H1 (cell line): ENCODE measurements at regions not wholly inside any gene's neighbourhood (a gene's known extent, or its start where the extent isn't known, plus 50 kb on each side); places are given as distances from the start of the nearest gene placed in this dataset.

ENCODE experiments used
- CTCF ChIA-PET: fragments of 300-600 bp; sonication (Branson Sonifier 250); formaldehyde crosslinking; loops from one replicate; lab custom pipeline; 2021; ENCODE audit not compliant: partially characterized antibody; lab: Charles Lee
- POLR2A ChIA-PET: fragments of 300-600 bp; sonication (Branson Sonifier 250); formaldehyde crosslinking; loops from one replicate; lab custom pipeline; 2021; ENCODE audit warnings: inconsistent platforms; ENCODE audit not compliant: partially characterized antibody; lab: Charles Lee
- DNase-seq, 2 experiments: peaks; one replicate each; pipeline versions ENCODE4 v3.0.0 to v3.0.0-alpha.2; 2010 to 2022; ENCODE audit warnings: low spot score in 2 of 2, low read depth in 1 of 2, mixed read lengths in 1 of 2
- FAIRE-seq: peaks from 2 replicates; lab custom pipeline; 2011; peaks lifted over from hg19 to GRCh38; lab: Jason Lieb, UNC
- H2AFZ ChIP-seq: 2 replicates; pipeline ENCODE4 v1.8.1; 2012; ENCODE audit warnings: low read length, inconsistent platforms
- H2AK5ac ChIP-seq: 2 replicates; pipeline ENCODE4 v1.6.1; 2013; ENCODE audit warnings: low read depth, low read length
- H2BK120ac ChIP-seq: replicated peaks from 2 replicates; pipeline ENCODE3; 2013; ENCODE audit warnings: low read depth, low read length, inconsistent platforms
- H2BK12ac ChIP-seq: 2 replicates; pipeline ENCODE4 v1.6.1; 2013; ENCODE audit warnings: low read depth, low read length
- H2BK15ac ChIP-seq: 2 replicates; pipeline ENCODE4 v1.6.1; 2013; ENCODE audit warnings: low read length
- H2BK20ac ChIP-seq: 2 replicates; pipeline ENCODE4 v1.6.1; 2013; ENCODE audit warnings: low read length
- H2BK5ac ChIP-seq: 2 replicates; pipeline ENCODE4 v1.6.1; 2013; ENCODE audit warnings: low read depth, low read length
- H3K14ac ChIP-seq: 2 replicates; pipeline ENCODE4 v1.6.1; 2013; ENCODE audit warnings: inconsistent platforms; ENCODE audit not compliant: insufficient read length
- H3K18ac ChIP-seq: 2 replicates; pipeline ENCODE4 v1.6.1; 2013; ENCODE audit warnings: low read length; ENCODE audit errors: extremely low read depth
- H3K23ac ChIP-seq: 2 replicates; pipeline ENCODE4 v1.6.1; 2013; ENCODE audit warnings: inconsistent platforms; ENCODE audit not compliant: insufficient read length
- H3K23me2 ChIP-seq: 2 replicates; pipeline ENCODE4 v1.6.1; 2013; ENCODE audit warnings: low read depth, low read length
- H3K27ac ChIP-seq: 2 replicates; pipeline ENCODE4 v1.6.1; 2011; ENCODE audit warnings: low read depth, low read length, inconsistent platforms
- H3K27me3 ChIP-seq, 4 experiments: replicated peaks in 1 of 4; 1 replicate in 1 of 4; 2 replicates in 3 of 4; pipeline versions ENCODE4 v1.6.1 to v1.8.1; 2011 to 2013; ENCODE audit warnings: low read length in 3 of 4, mild to moderate bottlenecking in 3 of 4, inconsistent platforms in 2 of 4, mixed read lengths in 2 of 4, moderate library complexity in 1 of 4; ENCODE audit not compliant: control insufficient read depth in 3 of 4, insufficient read depth in 3 of 4; ENCODE audit errors: extremely low read depth in 1 of 4
- H3K36me3 ChIP-seq, 4 experiments: 2 replicates each; pipeline versions ENCODE4 v1.6.1 to v1.8.1; 2011 to 2013; ENCODE audit warnings: mild to moderate bottlenecking in 4 of 4, low read length in 3 of 4, moderate library complexity in 2 of 4, control low read depth in 1 of 4, inconsistent platforms in 1 of 4; ENCODE audit not compliant: insufficient read depth in 4 of 4, control insufficient read depth in 2 of 4
- H3K4ac ChIP-seq: replicated peaks from 2 replicates; pipeline ENCODE3; 2013; ENCODE audit warnings: low read length, low read depth, mixed read lengths, inconsistent platforms; ENCODE audit not compliant: insufficient read length
- H3K4me1 ChIP-seq, 4 experiments: replicated peaks in 1 of 4; 1 replicate in 1 of 4; 2 replicates in 3 of 4; pipeline versions ENCODE4 v1.6.1 to v1.8.1; 2011 to 2013; ENCODE audit warnings: low read length in 3 of 4, inconsistent platforms in 2 of 4, mixed read lengths in 1 of 4; ENCODE audit not compliant: insufficient read depth in 4 of 4, control insufficient read depth in 3 of 4
- H3K4me2 ChIP-seq, 2 experiments: 2 replicates each; pipeline versions ENCODE4 v1.6.1 to v1.8.1; 2011 to 2013; ENCODE audit warnings: low read depth in 2 of 2, low read length in 2 of 2, control low read depth in 1 of 2, inconsistent platforms in 1 of 2, mild to moderate bottlenecking in 1 of 2; ENCODE audit not compliant: insufficient read depth in 1 of 2
- H3K4me3 ChIP-seq, 4 experiments: fragments of 200-600, 300-600 bp in 1 of 4; sonication (generic), shearing (Covaris generic), sonication (Bioruptor Twin) in 1 of 4; 2 replicates each; pipeline versions ENCODE4 v1.5.1 to v1.8.1; 2011 to 2016; ENCODE audit warnings: low read length in 4 of 4, low read depth in 3 of 4, control low read depth in 2 of 4, inconsistent platforms in 2 of 4, mild to moderate bottlenecking in 2 of 4, mixed read lengths in 1 of 4, moderate library complexity in 1 of 4; ENCODE audit not compliant: insufficient read depth in 2 of 4; ENCODE audit errors: extremely low read depth in 1 of 4
- H3K56ac ChIP-seq: replicated peaks from 2 replicates; pipeline ENCODE3; 2013; ENCODE audit warnings: low read depth, mild to moderate bottlenecking, mixed read lengths, low read length, inconsistent platforms; ENCODE audit not compliant: insufficient read length
- H3K79me1 ChIP-seq: 2 replicates; pipeline ENCODE4 v1.6.1; 2013; ENCODE audit warnings: low read depth, low read length, control low read depth
- H3K79me2 ChIP-seq, 2 experiments: 2 replicates each; pipeline versions ENCODE4 v1.6.1 to v1.8.1; 2012 to 2013; ENCODE audit warnings: low read length in 2 of 2, mild to moderate bottlenecking in 2 of 2, inconsistent platforms in 1 of 2; ENCODE audit not compliant: insufficient read depth in 2 of 2, control insufficient read depth in 1 of 2
- H3K9ac ChIP-seq, 4 experiments: replicated peaks in 1 of 4; 1 replicate in 1 of 4; 2 replicates in 3 of 4; pipeline versions ENCODE4 v1.6.1 to v1.8.1; 2011 to 2013; ENCODE audit warnings: low read depth in 3 of 4, low read length in 3 of 4, control low read depth in 2 of 4, mild to moderate bottlenecking in 2 of 4, moderate library complexity in 2 of 4, inconsistent platforms in 1 of 4; ENCODE audit errors: extremely low read depth in 1 of 4
- H3K9me3 ChIP-seq, 2 experiments: 2 replicates each; pipeline versions ENCODE4 v1.6.1 to v1.8.1; 2012 to 2013; ENCODE audit warnings: mild to moderate bottlenecking in 2 of 2, moderate library complexity in 2 of 2, control low read depth in 1 of 2, inconsistent platforms in 1 of 2, low read depth in 1 of 2, low read length in 1 of 2, mixed read lengths in 1 of 2; ENCODE audit not compliant: insufficient read depth in 2 of 2
- H4K20me1 ChIP-seq, 2 experiments: replicated peaks in 1 of 2; 2 replicates each; pipeline versions ENCODE3 to v1.8.1; 2011 to 2013; ENCODE audit warnings: inconsistent platforms in 2 of 2, low read length in 2 of 2, mild to moderate bottlenecking in 1 of 2; ENCODE audit not compliant: insufficient read depth in 2 of 2, control insufficient read depth in 1 of 2
- H4K5ac ChIP-seq: 2 replicates; pipeline ENCODE4 v1.6.1; 2013; ENCODE audit warnings: low read length, low read depth, mixed read lengths, inconsistent platforms; ENCODE audit not compliant: insufficient read length
- H4K8ac ChIP-seq: 2 replicates; pipeline ENCODE4 v1.8.0; 2013; ENCODE audit warnings: mild to moderate bottlenecking, moderate library complexity, low read length, inconsistent platforms; ENCODE audit not compliant: insufficient read depth; ENCODE audit errors: extremely low read depth
- H4K91ac ChIP-seq: replicated peaks from 2 replicates; pipeline ENCODE3; 2013; ENCODE audit warnings: low read length, mixed read lengths, inconsistent platforms; ENCODE audit not compliant: insufficient read length
- CTCF ChIP-seq, 3 experiments: IDR thresholded peaks; 1 replicate in 2 of 3; 2 replicates in 1 of 3; pipeline versions ENCODE4 v1.5.1 to v1.6.1; 2011; ENCODE audit warnings: low read length in 3 of 3, mild to moderate bottlenecking in 3 of 3, inconsistent platforms in 2 of 3, low read depth in 1 of 3, moderate library complexity in 1 of 3; ENCODE audit not compliant: insufficient read depth in 1 of 3; ENCODE audit errors: control extremely low read depth in 1 of 3
- EP300 ChIP-seq, 2 experiments: IDR thresholded peaks; 1 replicate in 1 of 2; 2 replicates in 1 of 2; pipeline ENCODE4 v1.6.1; 2011 to 2012; ENCODE audit warnings: low read depth in 2 of 2, low read length in 2 of 2, mild to moderate bottlenecking in 2 of 2, borderline replicate concordance in 1 of 2, inconsistent platforms in 1 of 2, moderate library complexity in 1 of 2
- WGBS, 2 experiments: shearing (Covaris generic) in 1 of 2; methylation state at CpG; one replicate each; pipeline versions ENCODE4 v1.1.6 to v1.1.7; 2013 to 2015; ENCODE audit warnings: low lambda C conversion rate in 2 of 2, mixed read lengths in 2 of 2, inconsistent platforms in 1 of 2, low coverage in 1 of 2, missing lambda C conversion rate in 1 of 2; ENCODE audit not compliant: insufficient replicate concordance in 2 of 2, insufficient coverage in 1 of 2, insufficient read length in 1 of 2; ENCODE audit errors: extremely low coverage in 1 of 2, missing lambda C conversion rate in 1 of 2; 5-methylcytosine and 5-hydroxymethylcytosine counted together

GRCh38 chr5:164893071-164893470 lies 1387.7 kb downstream of the MAT2B start:
- DNase-seq (no peak), FAIRE-seq (no peak)
- Histone ChIP-seq H3K4me1 (no peaks in the 10 kb centered on the region), H3K4me3 (no peak overlapping the region), H3K79me2 (no peaks in the 10 kb centered on the region), H3K27me3 (no peaks in the 10 kb centered on the region), H3K27ac (no peak overlapping the region), H2BK120ac (no peak overlapping the region), H3K9me3 (peaks cover 6 to 9% of the 10 kb centered on the region in 2 experiments), H3K23me2 (no peaks in the 10 kb centered on the region), H2BK12ac (no peak overlapping the region), H3K23ac (no peak overlapping the region), H4K8ac (no peak overlapping the region), H3K56ac (no peak overlapping the region), H4K5ac (no peak overlapping the region), H2BK15ac (no peak overlapping the region), H3K4ac (no peak overlapping the region), H4K20me1 (no peaks in the 10 kb centered on the region), H3K9ac (no peak overlapping the region), H3K79me1 (no peaks in the 10 kb centered on the region), H3K4me2 (no peak overlapping the region), H2BK5ac (no peak overlapping the region), H2BK20ac (no peak overlapping the region), H2AK5ac (no peak overlapping the region), H3K36me3 (no peaks in the 10 kb centered on the region; a peak in 2 of 8 replicates), H3K14ac (no peak overlapping the region), H2AFZ (no peak overlapping the region), H3K18ac (no peak overlapping the region), H4K91ac (no peak overlapping the region)
- ChIA-PET POLR2A (no interaction called here), CTCF (interaction anchor here (0.6 kb wide), 1 partner anchor 66 kb away, joined by 3 read pairs; no protein-coding TSS in a partner anchor)
- 78% methylated on average over 5 of the region's 5 CpGs; no CpG with 5 or more reads in 1 of the 2 experiments for WGBS, 2 experiments
- peak in 1 of 2 experiments; percentile 81; a peak in 1 of 3 replicates for TF ChIP-seq EP300 (IDR thresholded peaks at IDR 0.05; ENCODE audit: borderline replicate concordance in 1 of 2, low read depth in 2 of 2, low read length in 2 of 2)
- TF ChIP-seq CTCF (IDR thresholded peaks at IDR 0.05; ENCODE audit: control extremely low read depth in 1 of 3, insufficient read depth in 1 of 3, low read depth in 1 of 3, low read length in 3 of 3) = no peak
